Ammon's horn (tissue), 1 donor: ENCODE measurements at regions not wholly inside any gene's neighbourhood (a gene's known extent, or its start where the extent isn't known, plus 50 kb on each side); places are given as distances from the start of the nearest gene placed in this dataset.
"Not testable (repeated sequence)": the region's sequence is repeated elsewhere in the genome, so short reads cannot be mapped to it uniquely, and the experiment has no call there.

ENCODE experiments used
- DNase-seq: peaks from one replicate; pipeline ENCODE4 v3.0.0-alpha.2; 2016; ENCODE audit warnings: low spot score

- no peak for DNase-seq
Observed at GRCh38 chr2:228793116-228793515, 478.0 kb downstream of the PID1 start.

GRCh38 chr2:228786901-228787300 lies 484.2 kb downstream of the PID1 start:
- DNase-seq: no peak

GRCh38 chr2:228782281-228782680 lies 488.8 kb downstream of the PID1 start:
- no peak for DNase-seq

GRCh38 chr2:228777855-228778355 lies 493.2 kb downstream of the PID1 start:
- no peak for DNase-seq

- DNase-seq: no peak
Observed at GRCh38 chr2:228774548-228774947, 496.5 kb downstream of the PID1 start.

- no peak for DNase-seq
Observed at GRCh38 chr2:228771774-228772173, 499.3 kb downstream of the PID1 start.

GRCh38 chr2:228771315-228771714 lies 499.8 kb downstream of the PID1 start:
- DNase-seq: no peak

GRCh38 chr2:228768818-228769217 lies 502.3 kb downstream of the PID1 start:
- DNase-seq: no peak

GRCh38 chr2:228768141-228768540 lies 502.9 kb downstream of the PID1 start:
- not testable (repeated sequence) for DNase-seq

- no peak for DNase-seq
Observed at GRCh38 chr2:228767196-228767595, 503.9 kb downstream of the PID1 start.

GRCh38 chr2:228763379-228763981 lies 507.6 kb downstream of the PID1 start:
- DNase-seq: no peak

- no peak for DNase-seq
Observed at GRCh38 chr2:228762565-228762964, 508.5 kb downstream of the PID1 start.

- not testable (repeated sequence) for DNase-seq
Observed at GRCh38 chr2:228755661-228756060, 515.4 kb downstream of the PID1 start.

GRCh38 chr2:228747483-228747882 lies 523.6 kb downstream of the PID1 start:
- peak; percentile 11 for DNase-seq

- DNase-seq: no peak
Observed at GRCh38 chr2:228738671-228739380, 532.3 kb downstream of the PID1 start.

GRCh38 chr2:228735697-228736096 lies 535.4 kb downstream of the PID1 start:
- DNase-seq: no peak

- DNase-seq: no peak
Observed at GRCh38 chr2:228731517-228731916, 539.6 kb downstream of the PID1 start.

GRCh38 chr2:228728961-228729360 lies 542.1 kb downstream of the PID1 start:
- no peak for DNase-seq

GRCh38 chr2:228725031-228725430 lies 543.5 kb upstream of the SPHKAP start:
- peak; percentile 11 for DNase-seq

GRCh38 chr2:228723599-228723998 lies 542.1 kb upstream of the SPHKAP start:
- DNase-seq: no peak

- DNase-seq: no peak
Observed at GRCh38 chr2:228722311-228722710, 540.8 kb upstream of the SPHKAP start.

GRCh38 chr2:228720895-228721294 lies 539.4 kb upstream of the SPHKAP start:
- no peak for DNase-seq

GRCh38 chr2:228709788-228710371 lies 528.4 kb upstream of the SPHKAP start:
- DNase-seq: no peak
